GM03348 (cell line): ENCODE measurements at regions not wholly inside any gene's neighbourhood (a gene's known extent, or its start where the extent isn't known, plus 50 kb on each side); places are given as distances from the start of the nearest gene placed in this dataset.
"Not testable (repeated sequence)": the region's sequence is repeated elsewhere in the genome, so short reads cannot be mapped to it uniquely, and the experiment has no call there.

ENCODE experiments used
- DNase-seq: peaks from one replicate; pipeline ENCODE4 v3.0.0; 2012; ENCODE audit warnings: low spot score

- DNase-seq = no peak
Measured at GRCh38 chr13:33415822-33416221, 130.3 kb upstream of the STARD13 start.

GRCh38 chr13:33418224-33418953 lies 132.8 kb upstream of the STARD13 start:
- not testable (repeated sequence) for DNase-seq

- DNase-seq = not testable (repeated sequence)
Measured at GRCh38 chr13:33420117-33420516, 134.6 kb upstream of the STARD13 start.

- DNase-seq = no peak
Measured at GRCh38 chr13:33426131-33426530, 140.6 kb upstream of the STARD13 start.

DNA sequence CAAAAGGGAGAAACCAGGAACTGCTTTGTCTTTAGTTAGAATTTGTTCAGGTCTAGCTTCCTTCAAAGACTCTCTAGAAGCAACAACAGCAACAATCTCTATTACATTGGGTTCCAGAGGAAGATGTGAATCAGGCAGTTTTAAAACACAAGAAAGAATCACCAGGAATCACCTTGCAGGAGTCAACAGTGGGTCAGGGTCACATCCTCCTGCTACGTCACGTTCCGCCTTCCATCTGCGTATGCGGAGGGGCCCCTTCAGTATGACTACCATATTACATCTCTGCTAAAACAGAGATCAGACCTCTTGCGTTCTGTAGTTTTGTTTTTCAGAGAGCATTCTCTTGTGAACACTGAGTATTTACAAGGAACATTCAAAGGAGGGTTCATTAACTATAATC lies 147.8 kb upstream of the STARD13 start:
- no peak for DNase-seq

GRCh38 chr13:33434676-33435075 lies 149.1 kb upstream of the STARD13 start:
- DNase-seq = no peak

GRCh38 chr13:33435207-33435606 lies 149.7 kb upstream of the STARD13 start:
- no peak for DNase-seq

DNA sequence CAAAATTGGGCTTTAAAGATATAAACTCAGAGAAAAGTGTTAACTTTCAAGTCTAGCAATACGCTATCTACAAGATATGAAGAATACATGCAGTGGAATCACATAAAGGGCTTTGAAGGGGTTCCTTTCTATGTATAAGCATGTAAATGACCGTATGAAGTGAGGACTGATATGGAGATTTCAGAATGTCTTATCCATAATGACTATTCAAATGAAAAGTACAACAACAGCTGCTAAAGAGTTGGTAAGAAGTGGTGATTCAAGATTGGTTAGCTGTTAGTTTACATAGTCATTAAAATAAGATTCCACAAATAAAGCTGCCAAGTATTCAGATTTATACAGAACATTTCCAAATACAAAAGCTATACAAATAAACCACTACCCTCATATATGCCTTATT lies 153.4 kb upstream of the STARD13 start:
- no peak for DNase-seq

DNA sequence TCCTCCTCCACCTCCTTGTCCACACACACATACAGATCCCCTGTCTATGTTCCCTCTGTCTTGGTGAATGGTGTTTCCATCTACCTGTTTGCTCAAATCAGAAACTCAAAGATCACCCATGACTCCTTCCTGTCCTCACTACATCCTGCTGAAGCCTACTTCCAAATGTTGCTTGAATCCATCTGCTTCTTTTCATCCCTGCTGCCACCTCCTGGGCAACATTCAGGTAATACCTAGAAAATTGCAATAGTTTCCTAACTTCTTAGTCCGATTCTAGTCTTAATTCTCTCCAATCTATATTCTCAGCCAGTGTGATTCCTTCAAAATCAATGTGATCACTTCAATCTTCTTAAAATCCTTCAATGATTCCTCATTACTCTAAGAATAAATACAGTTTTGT lies 155.5 kb upstream of the STARD13 start:
- no peak for DNase-seq

- DNase-seq = no peak
Measured at GRCh38 chr13:33445024-33445423, 159.5 kb upstream of the STARD13 start.

GRCh38 chr13:33445476-33445875 lies 159.9 kb upstream of the STARD13 start:
- no peak for DNase-seq

DNA sequence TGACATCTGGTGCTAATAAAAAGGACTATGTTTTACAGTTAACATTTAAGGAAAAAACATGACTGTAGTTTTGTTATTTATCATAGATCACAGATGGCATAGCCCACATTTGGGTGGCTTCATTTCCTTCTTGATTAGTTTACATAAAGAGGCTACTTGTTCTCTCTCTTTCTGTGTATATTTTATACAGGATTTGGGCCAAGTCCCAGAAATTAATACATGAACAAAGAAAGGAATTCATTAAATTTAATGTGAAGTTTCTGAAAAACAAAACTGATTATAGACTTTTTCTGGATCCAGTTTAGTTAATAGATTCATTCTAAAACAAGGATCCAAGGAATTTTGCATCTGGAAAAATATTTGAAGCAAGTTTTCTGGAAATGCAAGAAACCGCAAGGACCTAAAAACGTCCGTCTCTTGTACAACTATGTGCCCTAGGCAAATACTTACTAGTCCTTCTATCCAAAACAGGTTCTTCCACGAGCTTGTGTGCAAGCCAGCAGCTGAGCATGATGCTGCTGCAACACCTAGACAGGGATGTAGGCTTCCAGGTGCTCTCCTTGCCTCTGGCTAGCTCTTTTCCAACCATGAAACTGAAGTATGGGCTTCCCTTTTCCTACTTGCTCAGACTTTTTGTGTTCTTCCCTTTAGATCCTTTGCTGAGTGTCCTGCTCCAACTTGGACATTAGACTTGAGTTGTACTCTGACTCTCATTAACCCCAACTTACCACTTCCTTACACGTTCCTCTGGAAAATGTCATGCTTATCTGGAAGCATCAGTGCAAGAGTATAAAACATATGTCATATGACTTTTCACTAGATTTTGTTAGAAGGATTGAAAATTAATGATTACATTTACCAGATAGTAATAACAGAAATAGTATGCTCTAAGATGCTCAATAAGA lies 161.5 kb upstream of the STARD13 start:
- DNase-seq = no peak

- DNase-seq = no peak
Measured at GRCh38 chr13:33448889-33449288, 163.3 kb upstream of the STARD13 start.

GRCh38 chr13:33450956-33451709 lies 165.6 kb upstream of the STARD13 start:
- DNase-seq = no peak

DNA sequence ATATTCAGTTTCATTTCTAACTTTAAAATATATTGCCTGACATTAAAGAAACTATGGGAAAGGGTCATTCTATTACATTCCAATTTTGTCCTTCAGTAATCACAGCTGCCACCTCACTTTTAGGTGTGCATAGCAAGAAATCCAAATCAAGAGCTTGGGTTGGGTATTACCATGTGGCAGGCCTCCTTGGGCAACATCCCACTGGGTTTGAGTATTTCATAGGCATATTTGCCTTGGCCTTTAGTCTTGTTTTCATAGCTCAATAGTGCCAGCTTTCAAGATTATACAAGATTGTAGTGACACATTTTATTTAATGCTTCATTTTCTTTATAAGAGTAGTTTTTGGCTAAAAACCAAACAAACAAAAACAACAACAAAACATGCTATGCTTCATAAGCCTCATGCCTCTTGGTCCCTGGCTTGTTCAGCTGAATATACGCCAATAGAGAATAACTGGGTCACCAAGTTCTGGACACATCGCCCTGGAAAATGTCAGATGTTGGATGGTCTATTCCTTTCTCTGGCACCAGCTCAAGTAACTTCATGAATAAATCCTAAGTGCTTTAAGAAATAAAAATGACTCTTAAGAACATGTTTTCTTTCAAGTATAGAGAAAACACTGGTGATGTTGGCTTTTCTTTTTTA lies 167.4 kb upstream of the STARD13 start:
- no peak for DNase-seq

DNA sequence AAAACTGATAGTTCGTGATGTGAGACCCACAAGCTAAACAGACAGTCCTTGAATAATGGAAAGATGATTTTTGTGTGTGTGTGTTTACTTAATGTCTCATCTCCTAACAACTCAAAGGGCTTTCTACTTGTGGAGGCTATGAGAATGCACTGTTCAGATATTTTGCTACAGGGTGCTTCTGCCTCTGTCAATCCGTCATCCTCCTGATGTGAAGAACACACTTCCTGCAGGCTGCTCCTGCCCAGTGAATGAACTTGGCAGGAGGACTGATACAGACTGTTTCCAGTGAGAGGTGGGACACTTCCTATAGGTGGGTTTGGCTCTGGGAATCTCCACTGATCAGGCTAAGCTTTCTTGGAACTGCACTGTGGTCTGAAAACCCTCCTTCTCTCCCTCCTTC lies 168.4 kb upstream of the STARD13 start:
- DNase-seq = no peak

GRCh38 chr13:33454844-33455705 lies 169.5 kb upstream of the STARD13 start:
- peak; percentile 56 for DNase-seq

DNA sequence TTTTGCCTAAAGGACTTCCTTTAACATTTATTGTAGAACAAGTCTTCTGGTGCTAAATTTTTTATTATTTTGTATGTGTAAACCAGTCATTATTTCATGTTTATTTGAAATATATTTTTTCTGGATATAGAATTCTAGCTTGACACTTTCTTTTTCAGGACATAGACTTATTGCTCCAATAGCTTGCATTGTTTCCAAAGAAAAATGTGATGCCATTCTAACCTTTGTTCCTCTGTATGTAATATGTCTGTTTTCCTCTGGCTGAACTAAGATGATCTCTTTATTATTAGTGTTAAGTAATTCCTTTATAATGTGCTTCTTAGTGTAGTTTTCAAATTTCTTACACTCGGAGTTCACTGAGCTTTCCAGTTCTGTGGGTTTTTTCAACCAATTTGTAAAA lies 174.1 kb upstream of the STARD13 start:
- DNase-seq = no peak

DNA sequence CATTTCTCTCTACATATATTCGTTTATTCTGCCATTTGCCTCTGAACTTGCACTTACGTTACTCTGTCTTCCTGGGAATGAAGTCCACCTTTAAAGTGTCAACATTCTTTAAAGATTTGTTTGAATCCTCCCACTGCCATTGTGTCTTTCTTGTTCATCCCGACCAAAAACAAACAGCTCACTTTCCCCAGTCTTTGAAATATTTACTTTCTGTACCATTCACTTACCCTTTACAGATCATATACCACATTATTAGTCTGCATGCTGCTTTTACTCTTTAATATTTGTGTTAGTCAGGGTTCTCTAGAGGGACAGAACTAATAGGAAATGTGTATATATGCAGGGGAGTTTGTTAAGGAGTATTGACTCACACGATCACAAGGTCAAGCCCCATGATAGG lies 176.6 kb upstream of the STARD13 start:
- no peak for DNase-seq

DNA sequence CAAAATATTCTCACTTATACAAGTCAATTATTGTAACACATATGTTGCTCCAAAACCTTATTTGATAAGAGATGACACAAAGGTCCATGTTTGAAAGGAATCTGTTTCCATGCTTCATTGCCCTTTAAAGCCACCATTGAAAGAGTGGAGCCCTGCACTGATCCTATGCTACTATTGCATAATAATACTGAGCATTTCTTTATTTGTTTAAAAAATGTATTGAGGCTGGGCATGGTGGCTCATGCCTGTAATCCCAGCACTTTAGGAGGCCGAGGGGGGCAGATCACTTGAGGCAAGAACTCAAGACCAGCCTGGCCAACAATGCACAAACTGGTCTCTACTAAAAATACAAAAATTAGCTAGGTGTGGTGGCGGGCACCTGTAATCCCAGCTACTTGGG lies 178.8 kb upstream of the STARD13 start:
- no peak for DNase-seq

DNA sequence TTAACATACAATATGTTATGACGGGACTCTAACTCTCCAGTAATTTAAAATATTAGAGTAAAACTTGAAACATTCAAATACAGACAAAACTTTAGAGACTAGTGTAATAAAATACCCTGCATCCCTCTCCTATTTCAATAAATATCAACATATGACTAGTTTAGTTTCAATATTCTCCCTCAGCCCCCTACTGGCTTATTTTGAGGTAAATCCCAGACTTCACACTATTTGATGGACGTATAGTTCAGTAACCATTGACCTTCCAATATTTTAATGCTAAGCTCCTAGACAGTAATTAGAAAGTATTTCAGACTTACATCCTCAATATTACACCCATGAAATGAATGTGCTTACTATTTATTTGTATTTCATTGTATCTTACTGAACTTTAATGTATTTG lies 180.7 kb upstream of the STARD13 start:
- no peak for DNase-seq
